GM12878 (cell line): ENCODE measurements at regions not wholly inside any gene's neighbourhood (a gene's known extent, or its start where the extent isn't known, plus 50 kb on each side); places are given as distances from the start of the nearest gene placed in this dataset.

Source experiments
- ATAC-seq: fragments of 200-7000 bp; cut with Tn5 transposase; 3 replicates; pipeline ENCODE4 v1.9.1; 2020; ENCODE audit warnings: mild to moderate bottlenecking, moderate library complexity
- BruUV-seq: library from RNA; stranded (reverse); fragments of 400-500 nt; replicated peaks from 2 replicates; lab custom pipeline; 2021; lab: Mats Ljungman, UMichigan
- CTCF ChIA-PET: fragments of 300-600 bp; sonication (Branson Sonifier 250); formaldehyde crosslinking; extraction: SDS; loops from one replicate; lab custom pipeline; 2021; ENCODE audit warnings: inconsistent platforms; lab: Yijun Ruan, JAX
- POLR2A ChIA-PET: fragments of 350-600 bp; formaldehyde crosslinking; extraction: SDS; loops from one replicate; lab custom pipeline; 2021; ENCODE audit warnings: inconsistent platforms; lab: Charles Lee
- RAD21 ChIA-PET: fragments of 300-600 bp; sonication (Branson Sonifier 250); formaldehyde crosslinking; loops from one replicate; lab custom pipeline; 2023; ENCODE audit warnings: antibody characterized with exemption; ENCODE audit not compliant: unreplicated experiment; lab: Charles Lee
- SMC1A ChIA-PET: fragments of 300-600 bp; sonication (Branson Sonifier 250); formaldehyde crosslinking; loops from one replicate; lab custom pipeline; 2023; ENCODE audit not compliant: unreplicated experiment, uncharacterized antibody; lab: Charles Lee
- DNase-seq: peaks from one replicate; pipeline ENCODE4 v3.0.0-alpha.2; 2011; ENCODE audit warnings: low read depth, low spot score
- FAIRE-seq: peaks from 3 replicates; lab custom pipeline; 2011; peaks lifted over from hg19 to GRCh38; lab: Jason Lieb, UNC
- H2AFZ ChIP-seq: 2 replicates; pipeline ENCODE4 v1.6.0; 2011; ENCODE audit warnings: low read depth, low read length, control low read depth; ENCODE audit not compliant: control insufficient read depth
- H3K27ac ChIP-seq: 2 replicates; pipeline ENCODE4 v1.5.1; 2011; ENCODE audit warnings: control low read depth; ENCODE audit not compliant: control insufficient read depth, insufficient read depth
- H3K27me3 ChIP-seq, 2 experiments: replicated peaks in 1 of 2; 2 replicates each; pipeline versions ENCODE4 v1.6.0 to v1.6.1; 2011; ENCODE audit warnings: low read length in 1 of 2; ENCODE audit not compliant: control insufficient read depth in 2 of 2, insufficient read depth in 2 of 2
- H3K36me3 ChIP-seq, 2 experiments: 2 replicates each; pipeline ENCODE4 v1.5.1; 2011; ENCODE audit warnings: low read length in 1 of 2; ENCODE audit not compliant: control insufficient read depth in 2 of 2, insufficient read depth in 2 of 2
- H3K4me1 ChIP-seq: 2 replicates; pipeline ENCODE4 v1.6.1; 2011; ENCODE audit warnings: mild to moderate bottlenecking, low read length, moderate library complexity, mixed read lengths; ENCODE audit not compliant: control insufficient read depth, insufficient read depth
- H3K4me2 ChIP-seq: 2 replicates; pipeline ENCODE4 v1.6.0; 2011; ENCODE audit warnings: control low read depth; ENCODE audit not compliant: control insufficient read depth, insufficient read depth
- H3K4me3 ChIP-seq: fragments of 200-600 bp; sonication (generic); 2 replicates; pipeline ENCODE4 v1.5.1; 2016
- H3K79me2 ChIP-seq: 2 replicates; pipeline ENCODE4 v1.6.0; 2011; ENCODE audit warnings: low read length; ENCODE audit not compliant: control insufficient read depth, insufficient read depth
- H3K9ac ChIP-seq: 2 replicates; pipeline ENCODE4 v1.8.0; 2011; ENCODE audit warnings: low read length, control low read depth, mixed read lengths; ENCODE audit not compliant: control insufficient read depth, insufficient read depth
- H3K9me3 ChIP-seq: replicated peaks from 3 replicates; pipeline ENCODE4 v1.5.1; 2011; ENCODE audit warnings: mild to moderate bottlenecking, low read length; ENCODE audit not compliant: control insufficient read depth, insufficient read depth
- H4K20me1 ChIP-seq: 2 replicates; pipeline ENCODE4 v1.6.0; 2011; ENCODE audit not compliant: control insufficient read depth, insufficient read depth
- ATF7 ChIP-seq: fragments of 450-650 bp; IDR thresholded peaks from 2 replicates; pipeline ENCODE4 v1.6.1; 2016; ENCODE audit warnings: low read depth, mild to moderate bottlenecking
- BCL11A ChIP-seq: IDR thresholded peaks from 2 replicates; pipeline ENCODE4 v1.6.1; 2011; ENCODE audit warnings: low read depth, low read length
- BHLHE40 ChIP-seq, 2 experiments: fragments of 450-650 bp in 1 of 2; IDR thresholded peaks; 2 replicates each; pipeline ENCODE4 v1.6.1; 2011 to 2017; ENCODE audit warnings: low read depth in 2 of 2, borderline replicate concordance in 1 of 2, improper control_type of control experiment in 1 of 2, low read length in 1 of 2, mild to moderate bottlenecking in 1 of 2
- CHD4 ChIP-seq: fragments of 200-600 bp; sonication (generic); IDR thresholded peaks from 2 replicates; pipeline ENCODE4 v1.6.1; 2016; ENCODE audit warnings: mild to moderate bottlenecking
- ETV6 ChIP-seq, 2 experiments: fragments of 450-650 bp in 1 of 2; IDR thresholded peaks in 1 of 2; conservative IDR thresholded peaks in 1 of 2; 2 replicates each; pipeline ENCODE4 v1.6.1; 2014; ENCODE audit warnings: antibody characterized with exemption in 1 of 2, borderline replicate concordance in 1 of 2, low read depth in 1 of 2, mild to moderate bottlenecking in 1 of 2, moderate library complexity in 1 of 2
- GABPA ChIP-seq: IDR thresholded peaks from 2 replicates; pipeline ENCODE4 v1.6.1; 2014; ENCODE audit warnings: antibody characterized with exemption, low read depth, mild to moderate bottlenecking, inconsistent platforms
- JUND ChIP-seq: IDR thresholded peaks from 2 replicates; pipeline ENCODE4 v1.6.1; 2012; ENCODE audit warnings: low read depth, mild to moderate bottlenecking, low read length, improper control_type of control experiment, moderate library complexity
- NRF1 ChIP-seq: conservative IDR thresholded peaks from 2 replicates; pipeline ENCODE4 v1.6.1; 2011; ENCODE audit warnings: mild to moderate bottlenecking, low read depth, low read length, improper control_type of control experiment
- PML ChIP-seq: IDR thresholded peaks from 2 replicates; pipeline ENCODE4 v1.6.1; 2012; ENCODE audit warnings: low read length, inconsistent platforms
- SMAD5 ChIP-seq: IDR thresholded peaks from 2 replicates; pipeline ENCODE4 v1.6.1; 2016; ENCODE audit warnings: antibody characterized with exemption, low read depth
- SREBF2 ChIP-seq: IDR thresholded peaks from 2 replicates; pipeline ENCODE4 v1.6.1; 2012; ENCODE audit warnings: mild to moderate bottlenecking, low read length
- TCF7 ChIP-seq: IDR thresholded peaks from 2 replicates; pipeline ENCODE4 v1.6.1; 2014; ENCODE audit warnings: antibody characterized with exemption, borderline replicate concordance
- YBX1 ChIP-seq: fragments of 450-650 bp; IDR thresholded peaks from 2 replicates; pipeline ENCODE4 v1.6.1; 2016; ENCODE audit warnings: antibody characterized with exemption
- ZNF217 ChIP-seq: fragments of 450-650 bp; IDR thresholded peaks from 2 replicates; pipeline ENCODE4 v1.6.1; 2017; ENCODE audit warnings: antibody characterized with exemption, mild to moderate bottlenecking
- ZSCAN29 ChIP-seq: fragments of 450-650 bp; IDR thresholded peaks from 2 replicates; pipeline ENCODE4 v1.6.1; 2017; ENCODE audit warnings: mild to moderate bottlenecking, moderate library complexity
- WGBS: methylation state at CpG from one replicate; pipeline ENCODE4 v1.1.6; 2016; ENCODE audit warnings: low lambda C conversion rate; ENCODE audit not compliant: insufficient replicate concordance, insufficient coverage; ENCODE audit errors: missing lambda C conversion rate; 5-methylcytosine and 5-hydroxymethylcytosine counted together
- in situ Hi-C: fragments of 300-500 bp; cut with MboI; formaldehyde crosslinking; loops from 9 replicates; pipeline ENCODE4 v1.14.3; 2018; ENCODE audit warnings: mixed read lengths
- intact Hi-C: fragments of 100-400 bp; cut with micrococcal nuclease; formaldehyde crosslinking; loops from one replicate; pipeline ENCODE4 v1.14.2; 2022; ENCODE audit not compliant: unreplicated experiment
- TF ChIP-seq, protein P1 (sequence below), 3 experiments: IDR thresholded peaks in 2 of 3; conservative IDR thresholded peaks in 1 of 3; 2 replicates each; pipeline ENCODE4 v1.5.1; 2011; ENCODE audit warnings: low read depth in 3 of 3, low read length in 3 of 3, mild to moderate bottlenecking in 3 of 3, control low read depth in 2 of 3, moderate library complexity in 2 of 3, inconsistent platforms in 1 of 3, mixed read lengths in 1 of 3; ENCODE audit not compliant: control insufficient read depth in 2 of 3, insufficient read depth in 1 of 3; ENCODE audit errors: extremely low read depth in 1 of 3
- TF ChIP-seq, protein P2 (sequence below): IDR thresholded peaks from 2 replicates; pipeline ENCODE4 v1.6.1; 2011; ENCODE audit warnings: mild to moderate bottlenecking, low read depth, low read length, moderate library complexity; ENCODE audit not compliant: insufficient replicate concordance

DNA sequence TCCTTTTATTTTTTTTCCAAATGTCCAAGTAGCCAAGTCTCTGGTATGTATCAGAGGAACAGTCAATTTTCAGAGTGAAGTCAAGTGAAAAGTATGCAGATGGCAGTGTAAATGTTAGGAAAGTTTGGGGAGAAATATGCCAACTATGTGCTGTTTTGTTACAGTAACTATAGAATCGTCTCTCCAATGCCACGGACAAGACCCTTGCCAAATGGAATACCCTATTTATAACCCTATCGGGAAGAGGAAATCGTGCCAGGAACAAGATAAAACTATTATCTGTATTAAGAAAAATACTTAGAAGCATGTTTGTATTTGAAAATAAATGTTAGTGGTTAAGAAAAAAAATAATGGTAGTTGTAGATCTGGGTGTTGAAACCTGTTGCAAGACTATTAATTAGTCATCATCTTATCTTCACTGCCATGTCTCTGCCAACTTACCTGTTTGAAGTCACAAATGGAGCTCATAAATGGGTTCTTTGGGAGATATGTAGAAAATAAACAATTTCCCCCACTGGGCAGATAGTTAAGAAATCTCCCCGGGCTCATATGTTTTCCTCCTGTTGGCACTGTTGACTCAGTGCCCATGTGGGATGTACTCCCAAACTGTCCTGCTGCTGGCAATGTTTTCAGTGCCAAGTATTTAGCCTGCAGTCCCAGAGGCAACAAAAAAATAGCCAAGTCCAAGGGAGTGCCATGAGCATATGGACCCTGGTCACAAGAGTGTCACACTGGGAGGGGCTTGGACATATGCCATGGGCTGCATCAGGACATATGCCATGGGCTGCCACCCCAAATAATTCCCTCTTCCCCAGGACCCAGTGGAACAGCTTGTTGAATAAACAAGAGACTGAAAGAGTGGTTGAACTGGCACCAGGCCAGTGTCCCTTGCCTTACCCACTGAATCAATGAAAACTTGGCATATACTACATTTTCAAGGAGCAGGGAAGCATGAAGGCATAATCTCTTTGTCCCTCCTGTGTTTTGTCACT lies 366.9 kb downstream of the OSR1 start:
- no peaks in the 10 kb centered on the region for H4K20me1 ChIP-seq
- no peaks in the 10 kb centered on the region for H3K4me1 ChIP-seq
- ChIA-PET POLR2A (no interaction called here), CTCF (no interaction called here), SMC1A (no interaction called here), RAD21 (no interaction called here)
- H3K4me2 ChIP-seq = no peak overlapping the region
- no peaks in the 10 kb centered on the region for H3K79me2 ChIP-seq
- ATAC-seq (no peak), FAIRE-seq (no peak), DNase-seq (no peak)
- 26% methylated on average over 5 of the region's 5 CpGs for WGBS
- no peak overlapping the region for H3K27ac ChIP-seq
- H3K9me3 ChIP-seq = no peaks in the 10 kb centered on the region
- in situ Hi-C loops (no loop called here), intact Hi-C loops (no loop called here)
- H3K36me3 ChIP-seq = no peaks in the 10 kb centered on the region
- TF ChIP-seq, protein P1, sequence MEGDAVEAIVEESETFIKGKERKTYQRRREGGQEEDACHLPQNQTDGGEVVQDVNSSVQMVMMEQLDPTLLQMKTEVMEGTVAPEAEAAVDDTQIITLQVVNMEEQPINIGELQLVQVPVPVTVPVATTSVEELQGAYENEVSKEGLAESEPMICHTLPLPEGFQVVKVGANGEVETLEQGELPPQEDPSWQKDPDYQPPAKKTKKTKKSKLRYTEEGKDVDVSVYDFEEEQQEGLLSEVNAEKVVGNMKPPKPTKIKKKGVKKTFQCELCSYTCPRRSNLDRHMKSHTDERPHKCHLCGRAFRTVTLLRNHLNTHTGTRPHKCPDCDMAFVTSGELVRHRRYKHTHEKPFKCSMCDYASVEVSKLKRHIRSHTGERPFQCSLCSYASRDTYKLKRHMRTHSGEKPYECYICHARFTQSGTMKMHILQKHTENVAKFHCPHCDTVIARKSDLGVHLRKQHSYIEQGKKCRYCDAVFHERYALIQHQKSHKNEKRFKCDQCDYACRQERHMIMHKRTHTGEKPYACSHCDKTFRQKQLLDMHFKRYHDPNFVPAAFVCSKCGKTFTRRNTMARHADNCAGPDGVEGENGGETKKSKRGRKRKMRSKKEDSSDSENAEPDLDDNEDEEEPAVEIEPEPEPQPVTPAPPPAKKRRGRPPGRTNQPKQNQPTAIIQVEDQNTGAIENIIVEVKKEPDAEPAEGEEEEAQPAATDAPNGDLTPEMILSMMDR (IDR thresholded peaks at IDR 0.05 in 2 of 3, conservative IDR thresholded peaks at IDR 0.05 in 1 of 3; ENCODE audit: control insufficient read depth in 2 of 3, extremely low read depth in 1 of 3, insufficient read depth in 1 of 3, low read depth in 3 of 3, low read length in 3 of 3) = no peak
- no peak for TF ChIP-seq NRF1
- TF ChIP-seq ZNF217 = no peak
- no peak for TF ChIP-seq ATF7
- TF ChIP-seq YBX1 = no peak
- no peak for TF ChIP-seq SMAD5
- TF ChIP-seq GABPA = no peak
- TF ChIP-seq SREBF2 = no peak
- no peak for TF ChIP-seq BHLHE40 (IDR thresholded peaks at IDR 0.05; ENCODE audit: borderline replicate concordance in 1 of 2, low read depth in 2 of 2, low read length in 1 of 2)
- TF ChIP-seq BCL11A = no peak
- no peak for TF ChIP-seq CHD4
- TF ChIP-seq TCF7 = no peak
- no peak for TF ChIP-seq ZSCAN29
- TF ChIP-seq JUND = no peak
- TF ChIP-seq, protein P2, sequence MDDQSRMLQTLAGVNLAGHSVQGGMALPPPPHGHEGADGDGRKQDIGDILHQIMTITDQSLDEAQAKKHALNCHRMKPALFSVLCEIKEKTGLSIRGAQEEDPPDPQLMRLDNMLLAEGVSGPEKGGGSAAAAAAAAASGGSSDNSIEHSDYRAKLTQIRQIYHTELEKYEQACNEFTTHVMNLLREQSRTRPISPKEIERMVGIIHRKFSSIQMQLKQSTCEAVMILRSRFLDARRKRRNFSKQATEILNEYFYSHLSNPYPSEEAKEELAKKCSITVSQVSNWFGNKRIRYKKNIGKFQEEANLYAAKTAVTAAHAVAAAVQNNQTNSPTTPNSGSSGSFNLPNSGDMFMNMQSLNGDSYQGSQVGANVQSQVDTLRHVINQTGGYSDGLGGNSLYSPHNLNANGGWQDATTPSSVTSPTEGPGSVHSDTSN = no peak
- no peak for TF ChIP-seq PML
- TF ChIP-seq ETV6 (conservative IDR thresholded peaks at IDR 0.05 in 1 of 2, IDR thresholded peaks at IDR 0.05 in 1 of 2; ENCODE audit: borderline replicate concordance in 1 of 2, low read depth in 1 of 2) = no peak
- H3K27me3 ChIP-seq = no peaks in the 10 kb centered on the region
- H3K4me3 ChIP-seq = no peak overlapping the region
- H2AFZ ChIP-seq = no peak overlapping the region
- no TSS peak for BruUV-seq
- H3K9ac ChIP-seq = no peak overlapping the region
